Coronary artery (tissue), 2 donors: ENCODE measurements at regions not wholly inside any gene's neighbourhood (a gene's known extent, or its start where the extent isn't known, plus 50 kb on each side); places are given as distances from the start of the nearest gene placed in this dataset.

Source experiments
- DNase-seq: peaks from one replicate; pipeline ENCODE4 v3.0.0-alpha.2; 2017; ENCODE audit warnings: low spot score
- H3K27ac ChIP-seq, 2 donors: fragments of 200-600 bp; sonication (generic); one replicate each; pipeline ENCODE4 v1.5.1; 2016 to 2019
- H3K4me3 ChIP-seq: fragments of 200-600 bp; sonication (generic); 2 replicates; pipeline ENCODE4 v1.5.1; 2016; ENCODE audit warnings: mild to moderate bottlenecking, moderate library complexity
- CTCF ChIP-seq: fragments of 200-600 bp; sonication (generic); IDR thresholded peaks from one replicate; pipeline ENCODE4 v1.5.1; 2019; ENCODE audit warnings: antibody characterized with exemption

- Histone ChIP-seq H3K4me3 (no peak overlapping the region), H3K27ac (no peak overlapping the region)
- no peak for TF ChIP-seq CTCF
- DNase-seq: peak; percentile 12
These were observed 114.4 kb upstream of the SVIL start for GRCh38 chr10:29749150-29749549.

- Histone ChIP-seq H3K4me3 (no peak overlapping the region), H3K27ac (no peak overlapping the region)
- no peak for TF ChIP-seq CTCF
- peak; percentile 16 for DNase-seq
These were observed 113.4 kb upstream of the SVIL start for GRCh38 chr10:29748109-29748650.

GRCh38 chr10:29746080-29746797 is 111.5 kb upstream of the SVIL start:
- peak overlapping the region; percentile 43 to 65 for H3K27ac ChIP-seq

GRCh38 chr10:29740981-29741545 is 106.3 kb upstream of the SVIL start:
- H3K4me3 ChIP-seq: no peak overlapping the region
- TF ChIP-seq CTCF: no peak
- DNase-seq: no peak
- peak overlapping the region; percentile 39 to 84 for H3K27ac ChIP-seq

More at GRCh38 chr10:29746080-29746797, 111.5 kb upstream of the SVIL start:
- DNase-seq: peak; percentile 63
- no peak overlapping the region for H3K4me3 ChIP-seq
- no peak for TF ChIP-seq CTCF

GRCh38 chr10:29738341-29738740 is 103.6 kb upstream of the SVIL start:
- DNase-seq: no peak
- no peak for TF ChIP-seq CTCF
- no peak overlapping the region for H3K4me3 ChIP-seq
- H3K27ac ChIP-seq: no peak overlapping the region

GRCh38 chr10:29737074-29737593 is 102.4 kb upstream of the SVIL start:
- peak overlapping the region; percentile 96 to 97 for H3K27ac ChIP-seq
- DNase-seq: no peak
- H3K4me3 ChIP-seq: peak overlapping the region; percentile 86
- no peak for TF ChIP-seq CTCF
